Right lobe of liver (tissue), 6 donors: ENCODE measurements at regions not wholly inside any gene's neighbourhood (a gene's known extent, or its start where the extent isn't known, plus 50 kb on each side); places are given as distances from the start of the nearest gene placed in this dataset.
A peak's percentile ranks its signal among the peaks of the same experiment; 100 is the strongest.

Experiments
- ATAC-seq, 4 donors: fragments of 200-7000 bp; cut with Tn5 transposase; one replicate each; pipeline ENCODE4 v1.9.1; 2020; ENCODE audit warnings: mild to moderate bottlenecking in 4 of 4, moderate library complexity in 4 of 4
- DNase-seq, 3 donors: peaks; one replicate each; pipeline ENCODE4 v3.0.0-alpha.2; 2020
- H3K27ac ChIP-seq, 3 donors: fragments of 200-600 bp; one replicate each; pipeline ENCODE4 v1.8.0; 2022
- H3K27me3 ChIP-seq, 2 donors: fragments of 200-600 bp; one replicate each; pipeline ENCODE4 v1.8.0; 2022
- H3K36me3 ChIP-seq, 4 donors: fragments of 200-600 bp; sonication (generic) in 1 of 4; one replicate each; pipeline versions ENCODE4 v1.5.1 to v1.8.0; 2017 to 2022; ENCODE audit warnings: control low read depth in 1 of 4
- H3K4me1 ChIP-seq, 4 donors: fragments of 200-600 bp; sonication (generic) in 1 of 4; one replicate each; pipeline versions ENCODE4 v1.5.1 to v1.8.0; 2017 to 2022; ENCODE audit warnings: control low read depth in 1 of 4
- H3K4me3 ChIP-seq, 3 donors: fragments of 200-600 bp; one replicate each; pipeline ENCODE4 v1.8.0; 2022
- H3K9me3 ChIP-seq, 4 donors: fragments of 200-600 bp; sonication (generic) in 1 of 4; one replicate each; pipeline versions ENCODE4 v1.5.1 to v1.8.0; 2017 to 2022; ENCODE audit warnings: control low read depth in 1 of 4
- POLR2A ChIP-seq: fragments of 450-650 bp; IDR thresholded peaks from one replicate; pipeline ENCODE4 v1.6.1; 2017; ENCODE audit warnings: antibody characterized with exemption, mild to moderate bottlenecking
- WGBS: methylation state at CpG from one replicate; pipeline ENCODE4 v1.1.6; 2018; ENCODE audit warnings: low coverage, low lambda C conversion rate; ENCODE audit not compliant: insufficient coverage; ENCODE audit errors: missing lambda C conversion rate; 5-methylcytosine and 5-hydroxymethylcytosine counted together
- intact Hi-C, 2 donors: fragments of 100-400 bp; cut with DNase I; formaldehyde crosslinking; loops; one replicate each; pipeline versions ENCODE4 v1.11.2 to v1.14.1; 2022
- TF ChIP-seq, protein P1 (sequence below), 4 donors: fragments of 200-600 bp in 3 of 4; fragments of 450-650 bp in 1 of 4; IDR thresholded peaks; one replicate each; pipeline versions ENCODE4 v1.5.1 to v1.8.0; 2016 to 2022; ENCODE audit warnings: antibody characterized with exemption in 4 of 4, mild to moderate bottlenecking in 2 of 4
- donor health status: DM: no; HTN: yes; CAD: no.
- donor health status: DM: no; HTN: no; CAD: no.
- donor health status: DM: no; HTN: no; CAD: no.
- donor health status: DM: no; HTN: yes; CAD: no.
- donor health status: DM: no; HTN: yes; CAD: no.

DNA sequence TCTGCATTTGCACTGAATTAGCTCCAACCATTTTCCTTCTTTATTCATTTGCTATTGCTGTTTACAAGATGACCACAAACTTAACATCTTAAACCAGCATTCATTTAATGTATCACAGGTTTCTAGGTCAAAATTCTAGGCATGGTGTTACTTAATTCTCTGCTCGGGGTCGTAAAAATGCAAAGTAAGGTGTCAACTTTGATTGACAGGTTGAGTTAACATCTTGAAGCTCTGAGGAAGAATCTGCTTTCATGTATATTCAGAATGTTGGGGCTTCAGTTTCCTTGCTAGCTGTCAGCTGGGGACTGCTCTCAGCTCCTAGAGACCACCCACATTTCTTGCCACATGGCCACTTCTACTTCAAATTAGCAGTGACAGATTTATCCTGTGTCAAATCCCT, 348.7 kb upstream of the GRIN3A start:
- no peak for DNase-seq
- no peak overlapping the region for H3K27ac ChIP-seq
- ATAC-seq: no peak
- no peaks in the 10 kb centered on the region for H3K4me1 ChIP-seq
- no peaks in the 10 kb centered on the region for H3K9me3 ChIP-seq
- no peak overlapping the region for H3K4me3 ChIP-seq
- intact Hi-C loops: no loop called here
- WGBS: 59% methylated on average over 2 of the region's 2 CpGs
- no peaks in the 10 kb centered on the region for H3K36me3 ChIP-seq
- no peak for TF ChIP-seq POLR2A
- TF ChIP-seq, protein P1, sequence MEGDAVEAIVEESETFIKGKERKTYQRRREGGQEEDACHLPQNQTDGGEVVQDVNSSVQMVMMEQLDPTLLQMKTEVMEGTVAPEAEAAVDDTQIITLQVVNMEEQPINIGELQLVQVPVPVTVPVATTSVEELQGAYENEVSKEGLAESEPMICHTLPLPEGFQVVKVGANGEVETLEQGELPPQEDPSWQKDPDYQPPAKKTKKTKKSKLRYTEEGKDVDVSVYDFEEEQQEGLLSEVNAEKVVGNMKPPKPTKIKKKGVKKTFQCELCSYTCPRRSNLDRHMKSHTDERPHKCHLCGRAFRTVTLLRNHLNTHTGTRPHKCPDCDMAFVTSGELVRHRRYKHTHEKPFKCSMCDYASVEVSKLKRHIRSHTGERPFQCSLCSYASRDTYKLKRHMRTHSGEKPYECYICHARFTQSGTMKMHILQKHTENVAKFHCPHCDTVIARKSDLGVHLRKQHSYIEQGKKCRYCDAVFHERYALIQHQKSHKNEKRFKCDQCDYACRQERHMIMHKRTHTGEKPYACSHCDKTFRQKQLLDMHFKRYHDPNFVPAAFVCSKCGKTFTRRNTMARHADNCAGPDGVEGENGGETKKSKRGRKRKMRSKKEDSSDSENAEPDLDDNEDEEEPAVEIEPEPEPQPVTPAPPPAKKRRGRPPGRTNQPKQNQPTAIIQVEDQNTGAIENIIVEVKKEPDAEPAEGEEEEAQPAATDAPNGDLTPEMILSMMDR (IDR thresholded peaks at IDR 0.05): no peak
- H3K27me3 ChIP-seq: no peaks in the 10 kb centered on the region

DNA sequence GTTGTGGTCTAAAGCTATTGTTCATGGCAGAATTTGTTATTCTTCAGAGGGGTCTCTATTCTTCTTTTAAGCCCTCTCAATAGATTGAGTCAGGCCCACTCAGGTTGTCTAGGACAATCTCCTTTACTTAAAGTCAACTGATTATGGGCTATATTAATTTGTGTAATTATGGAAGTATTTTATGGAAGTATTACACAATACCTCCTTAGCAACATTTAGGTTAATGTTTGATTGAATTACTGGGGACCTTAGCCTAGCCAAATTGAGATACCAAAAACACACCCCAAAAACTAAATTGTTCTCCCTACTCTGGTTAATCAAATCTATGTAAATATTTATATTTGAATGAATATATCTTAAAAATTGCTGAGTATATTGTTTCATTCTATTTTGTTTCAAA, 347.1 kb upstream of the GRIN3A start:
- Histone ChIP-seq H3K27me3 (no peaks in the 10 kb centered on the region), H3K27ac (no peak overlapping the region), H3K36me3 (no peaks in the 10 kb centered on the region), H3K4me1 (no peaks in the 10 kb centered on the region), H3K4me3 (no peak overlapping the region), H3K9me3 (no peaks in the 10 kb centered on the region)
- intact Hi-C loops: no loop called here
- DNase-seq (no peak), ATAC-seq (no peak)
- no peak for TF ChIP-seq POLR2A
- TF ChIP-seq, protein P1 (IDR thresholded peaks at IDR 0.05): no peak

DNA sequence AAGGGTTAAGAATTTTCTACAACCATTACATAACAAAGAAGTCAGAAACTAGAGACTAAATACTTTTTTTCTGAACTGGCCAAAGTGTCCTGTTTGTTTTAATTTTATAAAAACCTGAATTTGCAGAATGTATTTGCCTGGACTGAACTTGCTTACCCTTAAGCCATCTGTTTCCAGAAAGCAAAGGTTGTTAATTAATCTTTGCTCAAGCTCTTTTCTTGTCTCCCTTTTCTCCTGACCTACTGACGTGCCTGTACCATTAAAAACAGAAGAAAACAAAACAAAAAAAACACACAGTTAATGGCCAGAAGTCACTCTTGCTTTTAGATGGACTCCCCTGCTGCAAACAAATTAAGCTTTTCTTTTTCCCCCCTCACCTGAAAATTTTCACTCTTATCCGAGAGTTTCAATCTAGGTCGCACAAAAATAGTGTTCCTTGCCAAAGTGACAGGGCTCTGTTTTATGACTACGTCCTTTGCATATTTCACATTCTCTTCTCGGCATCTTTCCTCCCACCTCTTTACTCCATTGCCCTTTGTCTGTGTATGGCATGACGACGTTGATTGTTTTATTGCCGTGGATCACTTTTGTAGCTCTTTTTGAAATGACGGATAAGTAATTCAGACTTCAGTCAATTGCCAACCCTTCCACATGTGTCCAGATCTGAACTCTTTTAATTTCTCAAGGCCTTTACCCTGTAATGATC, 333.8 kb upstream of the GRIN3A start:
- H3K4me3 ChIP-seq: peak overlapping the region in 2 of 3 donors; percentile 8 to 10

DNA sequence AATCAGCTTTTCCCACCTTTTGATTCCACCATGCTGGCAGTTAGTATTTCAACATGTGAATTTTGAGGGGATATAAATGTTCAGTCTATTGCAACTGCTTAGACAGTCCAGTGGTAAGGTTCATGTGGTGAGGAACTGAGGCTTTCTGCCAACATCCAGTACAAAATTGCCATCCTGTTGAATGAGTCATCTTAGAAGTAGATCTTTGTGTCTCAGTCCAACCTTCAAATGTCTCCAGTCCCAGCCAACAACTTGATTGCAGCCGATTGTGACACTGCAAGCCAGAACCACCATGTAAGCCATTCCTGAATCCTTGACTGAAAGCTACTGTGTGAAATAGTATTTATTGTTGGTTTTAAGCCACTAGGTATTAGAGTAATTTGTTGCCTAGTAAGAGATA, 331.5 kb upstream of the GRIN3A start:
- intact Hi-C loops: no loop called here
- ATAC-seq: peak in 1 of 4 donors; percentile 50
- Histone ChIP-seq H3K4me1 (no peaks in the 10 kb centered on the region), H3K36me3 (no peaks in the 10 kb centered on the region), H3K27me3 (no peaks in the 10 kb centered on the region), H3K4me3 (no peak overlapping the region), H3K27ac (no peak overlapping the region), H3K9me3 (no peaks in the 10 kb centered on the region)
- WGBS: 50% methylated on average over 1 of the region's 1 CpG
- TF ChIP-seq, protein P1 (IDR thresholded peaks at IDR 0.05): no peak
- no peak for TF ChIP-seq POLR2A
- no peak for DNase-seq

More for the DNA sequence above, 333.8 kb upstream of the GRIN3A start:
- no peaks in the 10 kb centered on the region for H3K9me3 ChIP-seq
- H3K36me3 ChIP-seq: no peaks in the 10 kb centered on the region
- no peak for DNase-seq
- ATAC-seq: peak in 3 of 4 donors; percentile 52 to 65 (median 63)
- no peaks in the 10 kb centered on the region for H3K27me3 ChIP-seq
- no peaks in the 10 kb centered on the region for H3K4me1 ChIP-seq
- peak overlapping the region in 1 of 3 donors; percentile 19 for H3K27ac ChIP-seq
- no peak for TF ChIP-seq POLR2A
- TF ChIP-seq, protein P1 (IDR thresholded peaks at IDR 0.05): no peak
- 53% methylated on average over 9 of the region's 9 CpGs for WGBS
- intact Hi-C loops: no loop called here
